GM23338 (cell line): ENCODE measurements at regions not wholly inside any gene's neighbourhood (a gene's known extent, or its start where the extent isn't known, plus 50 kb on each side); places are given as distances from the start of the nearest gene placed in this dataset.

Source experiments
- EZH2 ChIP-seq: fragments of 200-600 bp; sonication (generic); IDR thresholded peaks from one replicate; pipeline ENCODE4 v1.8.0; 2017; ENCODE audit warnings: antibody characterized with exemption, mild to moderate bottlenecking, low read depth; ENCODE audit not compliant: unreplicated experiment
- EZH2phosphoT487 ChIP-seq: fragments of 200-600 bp; sonication (generic); IDR thresholded peaks from one replicate; pipeline ENCODE4 v1.8.1; 2018; ENCODE audit warnings: antibody characterized with exemption; ENCODE audit not compliant: unreplicated experiment
- POLR2AphosphoS5 ChIP-seq: IDR thresholded peaks from 2 replicates; pipeline ENCODE4 v1.6.1; 2016; ENCODE audit warnings: antibody characterized with exemption, low read depth
- TF ChIP-seq, protein P1 (sequence below), 2 experiments: fragments of 200-600 bp in 1 of 2; sonication (generic) in 1 of 2; conservative IDR thresholded peaks; 2 replicates each; pipeline versions ENCODE4 v1.5.1 to v1.6.1; 2016 to 2017; ENCODE audit warnings: antibody characterized with exemption in 2 of 2, low read depth in 2 of 2, mild to moderate bottlenecking in 2 of 2, moderate library complexity in 1 of 2

GRCh38 chr3:90041995-90042394 lies 934.6 kb downstream of the EPHA3 start:
- TF ChIP-seq, protein P1, sequence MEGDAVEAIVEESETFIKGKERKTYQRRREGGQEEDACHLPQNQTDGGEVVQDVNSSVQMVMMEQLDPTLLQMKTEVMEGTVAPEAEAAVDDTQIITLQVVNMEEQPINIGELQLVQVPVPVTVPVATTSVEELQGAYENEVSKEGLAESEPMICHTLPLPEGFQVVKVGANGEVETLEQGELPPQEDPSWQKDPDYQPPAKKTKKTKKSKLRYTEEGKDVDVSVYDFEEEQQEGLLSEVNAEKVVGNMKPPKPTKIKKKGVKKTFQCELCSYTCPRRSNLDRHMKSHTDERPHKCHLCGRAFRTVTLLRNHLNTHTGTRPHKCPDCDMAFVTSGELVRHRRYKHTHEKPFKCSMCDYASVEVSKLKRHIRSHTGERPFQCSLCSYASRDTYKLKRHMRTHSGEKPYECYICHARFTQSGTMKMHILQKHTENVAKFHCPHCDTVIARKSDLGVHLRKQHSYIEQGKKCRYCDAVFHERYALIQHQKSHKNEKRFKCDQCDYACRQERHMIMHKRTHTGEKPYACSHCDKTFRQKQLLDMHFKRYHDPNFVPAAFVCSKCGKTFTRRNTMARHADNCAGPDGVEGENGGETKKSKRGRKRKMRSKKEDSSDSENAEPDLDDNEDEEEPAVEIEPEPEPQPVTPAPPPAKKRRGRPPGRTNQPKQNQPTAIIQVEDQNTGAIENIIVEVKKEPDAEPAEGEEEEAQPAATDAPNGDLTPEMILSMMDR (conservative IDR thresholded peaks at IDR 0.05; ENCODE audit: low read depth in 2 of 2), result no peak
- no peak for TF ChIP-seq EZH2phosphoT487
- TF ChIP-seq POLR2AphosphoS5, result no peak
- no peak for TF ChIP-seq EZH2
